ENCODE measurements at regions not wholly inside any gene's neighbourhood (a gene's known extent, or its start where the extent isn't known, plus 50 kb on each side); places are given as distances from the start of the nearest gene placed in this dataset.

DNA sequence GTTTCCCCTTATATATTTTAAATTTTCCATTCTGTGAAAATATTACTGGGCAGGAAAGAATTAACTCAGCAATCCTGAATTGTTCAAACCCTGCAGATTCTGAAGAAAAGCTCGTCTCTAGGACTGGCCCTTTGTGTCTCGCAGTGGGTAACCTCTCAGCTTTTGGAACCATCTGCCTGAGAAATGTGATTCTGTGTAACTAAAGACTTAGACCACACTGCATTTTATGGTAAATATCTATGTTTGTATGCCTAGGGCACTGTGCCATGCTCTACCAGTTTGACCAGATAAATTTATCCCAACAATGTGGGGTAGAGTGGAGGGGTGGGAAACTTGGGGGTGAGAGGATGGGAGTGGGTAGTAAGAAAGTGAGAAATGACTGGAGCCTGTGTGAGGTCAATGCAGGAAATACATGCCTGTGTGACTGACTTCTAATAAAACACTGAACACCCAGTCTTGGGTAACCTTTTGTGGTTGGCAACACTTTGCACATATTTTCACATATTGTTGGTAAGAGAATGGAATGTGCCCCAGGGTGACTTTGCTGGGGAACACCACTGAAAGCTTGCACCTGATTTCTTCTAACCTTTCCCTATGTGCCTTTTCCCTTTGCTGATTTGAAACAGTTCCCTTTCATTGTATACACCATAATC, 1181.9 kb downstream of the OLFM4 start:
- Mint-ChIP-seq H3K27ac (no peak overlapping the region), H3K27me3 (no peaks in the 10 kb centered on the region), H3K4me3 (no peak overlapping the region), H3K9me3 (peaks cover 0 to 17% (median 6%) of the 10 kb centered on the region in 8 donors), H3K4me1 (no peaks in the 10 kb centered on the region), H3K36me3 (no peaks in the 10 kb centered on the region)
- ChIA-PET CTCF (ENCODE audit: partially characterized antibody) (no interaction called here), POLR2A (ENCODE audit: partially characterized antibody) (no interaction called here)
- Histone ChIP-seq H3K27ac (ENCODE audit: low read depth, low read length) (no peak overlapping the region), H3K9me3 (ENCODE audit: control insufficient read depth in 1 of 2, low read length in 2 of 2) (no peaks in the 10 kb centered on the region), H3K27me3 (ENCODE audit: insufficient read depth, low read length) (no peaks in the 10 kb centered on the region), H3K36me3 (ENCODE audit: insufficient read depth, low read length) (no peaks in the 10 kb centered on the region), H3K4me3 (ENCODE audit: low read length in 2 of 2) (no peak overlapping the region), H3K4me1 (ENCODE audit: insufficient read depth, low read length) (no peaks in the 10 kb centered on the region)
- intact Hi-C loops (cut with micrococcal nuclease) = no loop called here
- DNase-seq = no peak

GRCh38 chr13:54216221-54216620, 1187.6 kb downstream of the OLFM4 start:
- H3K36me3 ChIP-seq (ENCODE audit: insufficient read depth, low read length) = no peaks in the 10 kb centered on the region
- Mint-ChIP-seq H3K27me3 (no peaks in the 10 kb centered on the region), H3K27ac (no peak overlapping the region), H3K9me3 (peaks cover 0 to 26% (median 20%) of the 10 kb centered on the region in 8 donors), H3K36me3 (no peaks in the 10 kb centered on the region), H3K4me3 (no peak overlapping the region), H3K4me1 (no peaks in the 10 kb centered on the region)
- H3K27ac ChIP-seq (ENCODE audit: low read depth, low read length) = no peak overlapping the region
- no peaks in the 10 kb centered on the region for H3K27me3 ChIP-seq (ENCODE audit: insufficient read depth, low read length)
- DNase-seq = no peak
- H3K9me3 ChIP-seq (ENCODE audit: control insufficient read depth in 1 of 2, low read length in 2 of 2) = no peaks in the 10 kb centered on the region
- no peaks in the 10 kb centered on the region for H3K4me1 ChIP-seq (ENCODE audit: insufficient read depth, low read length)
- no peak overlapping the region for H3K4me3 ChIP-seq (ENCODE audit: low read length in 2 of 2)
- CTCF ChIA-PET (ENCODE audit: partially characterized antibody) = no interaction called here
- POLR2A ChIA-PET (ENCODE audit: partially characterized antibody) = no interaction called here
- intact Hi-C loops (cut with micrococcal nuclease) = no loop called here

DNA sequence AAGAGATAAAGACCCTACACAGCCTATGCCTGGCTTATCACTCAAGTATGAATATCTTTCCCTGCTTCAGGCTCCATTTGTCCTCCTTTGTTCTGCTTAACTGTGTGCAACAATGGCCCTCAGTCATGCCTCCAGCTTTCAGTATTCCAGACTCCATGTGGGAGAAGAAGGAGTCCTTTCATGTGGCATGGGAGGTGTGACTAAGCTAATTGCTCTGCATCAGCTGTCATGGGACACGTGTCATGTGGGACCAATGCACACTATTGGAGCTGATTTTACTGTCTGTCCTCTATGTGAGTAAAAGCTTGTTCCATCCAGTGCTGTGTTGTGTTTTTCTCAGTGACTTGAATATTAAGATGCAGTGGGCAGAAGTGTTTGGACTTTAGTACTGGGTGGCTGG, 1198.3 kb downstream of the OLFM4 start:
- H3K27me3 ChIP-seq (ENCODE audit: insufficient read depth, low read length) = no peaks in the 10 kb centered on the region
- Mint-ChIP-seq H3K27ac (no peak overlapping the region), H3K36me3 (no peaks in the 10 kb centered on the region), H3K4me1 (no peaks in the 10 kb centered on the region), H3K27me3 (no peaks in the 10 kb centered on the region), H3K4me3 (no peak overlapping the region), H3K9me3 (peaks cover 2 to 24% (median 8%) of the 10 kb centered on the region in 8 donors)
- H3K4me1 ChIP-seq (ENCODE audit: insufficient read depth, low read length) = no peaks in the 10 kb centered on the region
- no peaks in the 10 kb centered on the region for H3K36me3 ChIP-seq (ENCODE audit: insufficient read depth, low read length)
- intact Hi-C loops (cut with micrococcal nuclease) = no loop called here
- ChIA-PET POLR2A (ENCODE audit: partially characterized antibody) (no interaction called here), CTCF (ENCODE audit: partially characterized antibody) (no interaction called here)
- no peak overlapping the region for H3K27ac ChIP-seq (ENCODE audit: low read depth, low read length)
- no peak overlapping the region for H3K4me3 ChIP-seq (ENCODE audit: low read length in 2 of 2)
- no peaks in the 10 kb centered on the region for H3K9me3 ChIP-seq (ENCODE audit: control insufficient read depth in 1 of 2, low read length in 2 of 2)
- no peak for DNase-seq

GRCh38 chr13:54232700-54233099, 1204.1 kb downstream of the OLFM4 start:
- Mint-ChIP-seq H3K27me3 (no peaks in the 10 kb centered on the region), H3K27ac (no peak overlapping the region), H3K4me3 (no peak overlapping the region), H3K4me1 (no peaks in the 10 kb centered on the region), H3K36me3 (no peaks in the 10 kb centered on the region), H3K9me3 (peaks cover 0 to 19% (median 4%) of the 10 kb centered on the region in 8 donors)
- Histone ChIP-seq H3K4me3 (ENCODE audit: low read length in 2 of 2) (no peak overlapping the region), H3K27me3 (ENCODE audit: insufficient read depth, low read length) (no peaks in the 10 kb centered on the region), H3K9me3 (ENCODE audit: control insufficient read depth in 1 of 2, low read length in 2 of 2) (no peaks in the 10 kb centered on the region), H3K36me3 (ENCODE audit: insufficient read depth, low read length) (no peaks in the 10 kb centered on the region), H3K27ac (ENCODE audit: low read depth, low read length) (no peak overlapping the region), H3K4me1 (ENCODE audit: insufficient read depth, low read length) (no peaks in the 10 kb centered on the region)
- CTCF ChIA-PET (ENCODE audit: partially characterized antibody) = no interaction called here
- no peak for DNase-seq
- intact Hi-C loops (cut with micrococcal nuclease) = no loop called here
- POLR2A ChIA-PET (ENCODE audit: partially characterized antibody) = no interaction called here

DNA sequence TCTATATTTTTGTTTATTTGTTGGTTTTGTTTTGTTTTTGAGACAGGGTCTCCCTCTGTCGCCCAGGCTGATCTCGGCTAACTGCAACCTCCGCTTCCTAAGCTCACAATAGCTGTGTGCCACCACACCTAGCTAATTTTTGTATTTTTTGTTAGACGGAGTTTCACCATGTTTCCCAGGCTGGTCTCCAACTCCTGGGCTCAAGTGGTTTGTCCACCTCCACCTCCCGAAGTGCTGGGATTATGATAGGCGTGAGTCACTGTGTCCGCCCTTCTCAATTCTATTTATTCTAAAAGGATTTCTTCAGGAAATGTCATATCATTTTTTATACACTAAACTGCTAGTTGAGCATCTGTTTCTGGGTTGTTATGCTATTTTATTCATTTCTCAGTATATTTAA, 1206.0 kb downstream of the OLFM4 start:
- no peak overlapping the region for H3K27ac ChIP-seq (ENCODE audit: low read depth, low read length)
- peaks cover 0 to 20% (median 3%) of the 10 kb centered on the region in 8 donors for H3K9me3 Mint-ChIP-seq
- intact Hi-C loops (cut with micrococcal nuclease) = no loop called here
- no peaks in the 10 kb centered on the region for H3K27me3 Mint-ChIP-seq
- H3K36me3 ChIP-seq (ENCODE audit: insufficient read depth, low read length) = no peaks in the 10 kb centered on the region
- no peak overlapping the region for H3K4me3 ChIP-seq (ENCODE audit: low read length in 2 of 2)
- no peak overlapping the region for H3K27ac Mint-ChIP-seq
- no peaks in the 10 kb centered on the region for H3K4me1 ChIP-seq (ENCODE audit: insufficient read depth, low read length)
- POLR2A ChIA-PET (ENCODE audit: partially characterized antibody) = no interaction called here
- no peak overlapping the region for H3K4me3 Mint-ChIP-seq
- no peaks in the 10 kb centered on the region for H3K9me3 ChIP-seq (ENCODE audit: control insufficient read depth in 1 of 2, low read length in 2 of 2)
- no peaks in the 10 kb centered on the region for H3K36me3 Mint-ChIP-seq
- H3K27me3 ChIP-seq (ENCODE audit: insufficient read depth, low read length) = no peaks in the 10 kb centered on the region
- CTCF ChIA-PET (ENCODE audit: partially characterized antibody) = no interaction called here
- no peak for DNase-seq
- no peaks in the 10 kb centered on the region for H3K4me1 Mint-ChIP-seq

DNA sequence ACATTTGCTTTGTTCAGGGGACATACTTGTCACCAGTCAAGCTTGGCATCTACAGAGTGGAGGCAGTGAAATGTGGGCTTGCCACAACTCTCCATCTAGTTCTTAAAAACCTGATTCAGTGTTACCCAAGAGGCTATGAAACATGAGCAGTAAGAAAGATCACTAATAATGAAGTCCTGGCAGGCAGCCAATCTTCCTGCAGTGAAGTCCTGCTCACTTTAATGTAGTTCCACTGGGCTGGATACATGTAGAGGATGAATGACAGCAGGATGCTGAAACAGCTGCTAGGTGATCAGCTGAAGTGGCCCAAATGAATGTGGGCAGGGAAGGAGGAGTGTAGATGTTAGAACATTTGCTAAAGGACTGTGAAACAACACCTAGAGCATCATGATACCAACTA, 1213.1 kb downstream of the OLFM4 start:
- ChIA-PET POLR2A (ENCODE audit: partially characterized antibody) (no interaction called here), CTCF (ENCODE audit: partially characterized antibody) (no interaction called here)
- Mint-ChIP-seq H3K27ac (no peak overlapping the region), H3K4me3 (no peak overlapping the region), H3K9me3 (peaks cover 2 to 16% (median 6%) of the 10 kb centered on the region in 8 donors), H3K27me3 (no peaks in the 10 kb centered on the region), H3K4me1 (no peaks in the 10 kb centered on the region), H3K36me3 (no peaks in the 10 kb centered on the region)
- Histone ChIP-seq H3K36me3 (ENCODE audit: insufficient read depth, low read length) (no peaks in the 10 kb centered on the region), H3K27me3 (ENCODE audit: insufficient read depth, low read length) (no peaks in the 10 kb centered on the region), H3K9me3 (ENCODE audit: control insufficient read depth in 1 of 2, low read length in 2 of 2) (no peaks in the 10 kb centered on the region), H3K4me3 (ENCODE audit: low read length in 2 of 2) (no peak overlapping the region), H3K27ac (ENCODE audit: low read depth, low read length) (no peak overlapping the region), H3K4me1 (ENCODE audit: insufficient read depth, low read length) (no peaks in the 10 kb centered on the region)
- intact Hi-C loops (cut with micrococcal nuclease) = no loop called here
- DNase-seq = no peak

- H3K36me3 Mint-ChIP-seq = no peaks in the 10 kb centered on the region
- POLR2A ChIA-PET (ENCODE audit: partially characterized antibody) = no interaction called here
- no peaks in the 10 kb centered on the region for H3K27me3 Mint-ChIP-seq
- Histone ChIP-seq H3K36me3 (ENCODE audit: insufficient read depth, low read length) (no peaks in the 10 kb centered on the region), H3K9me3 (ENCODE audit: control insufficient read depth in 1 of 2, low read length in 2 of 2) (no peaks in the 10 kb centered on the region), H3K4me1 (ENCODE audit: insufficient read depth, low read length) (no peaks in the 10 kb centered on the region), H3K27me3 (ENCODE audit: insufficient read depth, low read length) (no peaks in the 10 kb centered on the region), H3K27ac (ENCODE audit: low read depth, low read length) (no peak overlapping the region), H3K4me3 (ENCODE audit: low read length in 2 of 2) (no peak overlapping the region)
- H3K4me3 Mint-ChIP-seq = no peak overlapping the region
- no peak overlapping the region for H3K27ac Mint-ChIP-seq
- H3K4me1 Mint-ChIP-seq = no peaks in the 10 kb centered on the region
- H3K9me3 Mint-ChIP-seq = peaks cover 0 to 20% (median 5%) of the 10 kb centered on the region in 8 donors
- CTCF ChIA-PET (ENCODE audit: partially characterized antibody) = no interaction called here
- no peak for DNase-seq
- intact Hi-C loops (cut with micrococcal nuclease) = no loop called here
Measured at GRCh38 chr13:54248306-54248705, 1219.7 kb downstream of the OLFM4 start.

DNA sequence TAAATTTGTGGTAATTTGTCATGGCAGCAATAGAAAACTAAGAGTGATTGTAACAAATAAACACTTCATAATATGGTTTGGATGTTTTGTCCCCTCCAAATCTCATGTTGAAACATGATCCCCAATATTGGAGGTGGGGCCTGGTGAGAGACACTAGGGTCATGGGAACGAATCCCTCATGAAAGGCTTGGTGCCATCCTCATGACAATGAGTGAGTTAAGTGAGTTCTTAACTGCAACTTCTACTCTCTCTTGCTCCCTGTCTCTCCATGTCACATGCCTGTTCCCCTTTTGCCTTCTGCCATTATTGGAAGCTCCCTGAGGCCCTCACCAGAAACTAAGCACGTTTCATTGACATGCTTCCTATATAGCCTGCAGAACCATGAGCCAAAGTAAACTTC, 1233.2 kb downstream of the OLFM4 start:
- Mint-ChIP-seq H3K9me3 (peaks cover 0 to 25% (median 4%) of the 10 kb centered on the region in 8 donors), H3K4me1 (no peaks in the 10 kb centered on the region), H3K4me3 (no peak overlapping the region), H3K27me3 (no peaks in the 10 kb centered on the region), H3K27ac (no peak overlapping the region), H3K36me3 (no peaks in the 10 kb centered on the region)
- Histone ChIP-seq H3K4me1 (ENCODE audit: insufficient read depth, low read length) (no peaks in the 10 kb centered on the region), H3K27ac (ENCODE audit: low read depth, low read length) (no peak overlapping the region), H3K9me3 (ENCODE audit: control insufficient read depth in 1 of 2, low read length in 2 of 2) (no peaks in the 10 kb centered on the region), H3K36me3 (ENCODE audit: insufficient read depth, low read length) (no peaks in the 10 kb centered on the region), H3K4me3 (ENCODE audit: low read length in 2 of 2) (no peak overlapping the region), H3K27me3 (ENCODE audit: insufficient read depth, low read length) (no peaks in the 10 kb centered on the region)
- ChIA-PET CTCF (ENCODE audit: partially characterized antibody) (no interaction called here), POLR2A (ENCODE audit: partially characterized antibody) (no interaction called here)
- no peak for DNase-seq
- intact Hi-C loops (cut with micrococcal nuclease) = no loop called here
